HEK293 (cell line): ENCODE measurements at regions not wholly inside any gene's neighbourhood (a gene's known extent, or its start where the extent isn't known, plus 50 kb on each side); places are given as distances from the start of the nearest gene placed in this dataset.

Experiments
- BCL11A ChIP-seq: fragments of 450-650 bp; formaldehyde crosslinking; IDR thresholded peaks from 2 replicates; pipeline ENCODE4 v1.5.1; 2016; ENCODE audit warnings: low read depth, missing biosample characterization, missing genetic modification characterization
- CTCF ChIP-seq: fragments of 450-650 bp; formaldehyde crosslinking; IDR thresholded peaks from 2 replicates; pipeline ENCODE4 v1.5.1; 2016; ENCODE audit warnings: missing biosample characterization, missing genetic modification characterization
- GLIS2 ChIP-seq: fragments of 450-650 bp; formaldehyde crosslinking; IDR thresholded peaks from 2 replicates; pipeline ENCODE4 v1.5.1; 2016; ENCODE audit warnings: missing biosample characterization, missing genetic modification characterization
- REPIN1 ChIP-seq: fragments of 450-650 bp; formaldehyde crosslinking; IDR thresholded peaks from 2 replicates; pipeline ENCODE4 v1.5.1; 2017; ENCODE audit warnings: missing biosample characterization, missing genetic modification characterization, low read depth
- ZNF157 ChIP-seq: fragments of 450-650 bp; formaldehyde crosslinking; IDR thresholded peaks from 2 replicates; pipeline ENCODE4 v1.5.1; 2016; ENCODE audit warnings: missing biosample characterization, missing genetic modification characterization
- ZNF274 ChIP-seq, 2 experiments: fragments of 200-500 bp in 1 of 2; fragments of 450-650 bp in 1 of 2; sonication (Bioruptor generic) in 1 of 2; formaldehyde crosslinking in 1 of 2; IDR thresholded peaks; 2 replicates each; pipeline versions ENCODE4 v1.5.1 to v1.6.1; 2014 to 2016; ENCODE audit warnings: borderline replicate concordance in 1 of 2, inconsistent platforms in 1 of 2, low read length in 1 of 2, missing biosample characterization in 1 of 2, missing genetic modification characterization in 1 of 2
- ZNF76 ChIP-seq: fragments of 450-650 bp; formaldehyde crosslinking; IDR thresholded peaks from 2 replicates; pipeline ENCODE4; 2016; ENCODE audit warnings: low read depth, missing biosample characterization, missing genetic modification characterization, borderline replicate concordance
- ZXDB ChIP-seq: fragments of 450-650 bp; formaldehyde crosslinking; IDR thresholded peaks from 2 replicates; pipeline ENCODE4 v1.5.1; 2016; ENCODE audit warnings: missing biosample characterization, missing genetic modification characterization

- TF ChIP-seq GLIS2 (tag by site-specific recombination) (no peak), ZNF76 (tag by site-specific recombination) (no peak), BCL11A (tag by site-specific recombination) (no peak), ZNF157 (tag by site-specific recombination) (no peak), ZNF274 (IDR thresholded peaks at IDR 0.05; ENCODE audit: low read length) (no peak), ZNF274 (tag by site-specific recombination; IDR thresholded peaks at IDR 0.05; ENCODE audit: borderline replicate concordance) (no peak), ZXDB (tag by site-specific recombination) (no peak), REPIN1 (tag by site-specific recombination) (no peak), CTCF (tag by site-specific recombination) (no peak)
These were observed 56.3 kb upstream of the GRK3 start for GRCh38 chr22:25508161-25508560.
